ENCODE measurements at regions not wholly inside any gene's neighbourhood (a gene's known extent, or its start where the extent isn't known, plus 50 kb on each side); places are given as distances from the start of the nearest gene placed in this dataset.

DNA sequence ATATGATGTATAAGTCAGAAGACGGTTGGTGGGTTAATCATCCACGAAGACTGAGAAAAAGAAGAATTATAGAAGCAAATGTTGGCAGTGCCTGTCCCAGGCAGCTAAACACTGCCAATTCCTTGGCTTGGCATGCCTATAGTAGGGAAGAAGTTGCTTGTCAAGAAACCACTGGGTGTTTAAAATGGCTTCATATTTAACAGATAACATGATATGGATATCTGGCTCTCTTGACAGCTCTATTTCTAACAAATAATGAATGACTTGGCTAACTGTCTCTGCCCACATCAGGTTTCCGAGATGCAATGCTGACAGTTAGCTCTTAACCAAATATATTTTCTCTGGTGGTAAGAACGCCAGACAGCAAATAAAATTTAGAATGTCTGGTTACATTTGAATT is 341.7 kb upstream of the KCNMB2 start:
- no peak for DNase-seq
- Histone ChIP-seq H3K4me1 (peaks cover 0 to 25% (median 0%) of the 10 kb centered on the region in 4 donors), H3K4me3 (no peak overlapping the region), H3K27me3 (no peaks in the 10 kb centered on the region), H3K36me3 (no peaks in the 10 kb centered on the region), H3K27ac (no peak overlapping the region), H3K9me3 (no peaks in the 10 kb centered on the region)
- TF ChIP-seq POLR2A (IDR thresholded peaks at IDR 0.05): no peak
- WGBS, 2 donors: 79 to 81% methylated on average over 4 of the region's 4 CpGs
- intact Hi-C loops (cut with DNase I): no loop called here

DNA sequence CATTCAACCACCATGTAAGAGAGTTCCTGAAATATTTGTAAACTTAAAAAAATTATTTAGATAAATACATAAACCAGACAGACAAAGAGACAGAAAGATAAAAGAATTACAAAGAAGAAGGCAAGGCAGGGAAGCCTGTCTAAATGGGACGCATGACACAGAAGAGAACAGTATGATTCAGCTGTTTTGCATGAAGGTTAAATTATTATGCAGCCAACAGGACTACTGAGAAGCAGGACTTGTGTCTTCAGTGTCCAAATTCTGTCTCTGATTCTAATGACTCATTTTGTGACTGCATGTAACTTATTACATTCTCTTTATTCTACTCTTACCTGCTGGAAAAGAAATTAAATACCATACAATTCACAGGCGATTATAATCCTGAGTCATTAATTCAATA is 340.4 kb upstream of the KCNMB2 start:
- no peaks in the 10 kb centered on the region for H3K36me3 ChIP-seq
- peaks cover 0 to 25% (median 0%) of the 10 kb centered on the region in 4 donors for H3K4me1 ChIP-seq
- WGBS, 2 donors: 80 to 84% methylated on average over 2 of the region's 2 CpGs
- intact Hi-C loops (cut with DNase I): no loop called here
- peak overlapping the region in 2 of 4 donors; percentile 33 to 54 for H3K27ac ChIP-seq
- no peak for DNase-seq
- no peaks in the 10 kb centered on the region for H3K27me3 ChIP-seq
- H3K9me3 ChIP-seq: no peaks in the 10 kb centered on the region
- H3K4me3 ChIP-seq: no peak overlapping the region
- TF ChIP-seq, protein P1, sequence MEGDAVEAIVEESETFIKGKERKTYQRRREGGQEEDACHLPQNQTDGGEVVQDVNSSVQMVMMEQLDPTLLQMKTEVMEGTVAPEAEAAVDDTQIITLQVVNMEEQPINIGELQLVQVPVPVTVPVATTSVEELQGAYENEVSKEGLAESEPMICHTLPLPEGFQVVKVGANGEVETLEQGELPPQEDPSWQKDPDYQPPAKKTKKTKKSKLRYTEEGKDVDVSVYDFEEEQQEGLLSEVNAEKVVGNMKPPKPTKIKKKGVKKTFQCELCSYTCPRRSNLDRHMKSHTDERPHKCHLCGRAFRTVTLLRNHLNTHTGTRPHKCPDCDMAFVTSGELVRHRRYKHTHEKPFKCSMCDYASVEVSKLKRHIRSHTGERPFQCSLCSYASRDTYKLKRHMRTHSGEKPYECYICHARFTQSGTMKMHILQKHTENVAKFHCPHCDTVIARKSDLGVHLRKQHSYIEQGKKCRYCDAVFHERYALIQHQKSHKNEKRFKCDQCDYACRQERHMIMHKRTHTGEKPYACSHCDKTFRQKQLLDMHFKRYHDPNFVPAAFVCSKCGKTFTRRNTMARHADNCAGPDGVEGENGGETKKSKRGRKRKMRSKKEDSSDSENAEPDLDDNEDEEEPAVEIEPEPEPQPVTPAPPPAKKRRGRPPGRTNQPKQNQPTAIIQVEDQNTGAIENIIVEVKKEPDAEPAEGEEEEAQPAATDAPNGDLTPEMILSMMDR (IDR thresholded peaks at IDR 0.05): no peak
- TF ChIP-seq POLR2A (IDR thresholded peaks at IDR 0.05): no peak
- no peak for TF ChIP-seq EP300 (IDR thresholded peaks at IDR 0.05)
- peak in 1 of 4 donors; percentile 11 for TF ChIP-seq POLR2AphosphoS5 (IDR thresholded peaks at IDR 0.05)

DNA sequence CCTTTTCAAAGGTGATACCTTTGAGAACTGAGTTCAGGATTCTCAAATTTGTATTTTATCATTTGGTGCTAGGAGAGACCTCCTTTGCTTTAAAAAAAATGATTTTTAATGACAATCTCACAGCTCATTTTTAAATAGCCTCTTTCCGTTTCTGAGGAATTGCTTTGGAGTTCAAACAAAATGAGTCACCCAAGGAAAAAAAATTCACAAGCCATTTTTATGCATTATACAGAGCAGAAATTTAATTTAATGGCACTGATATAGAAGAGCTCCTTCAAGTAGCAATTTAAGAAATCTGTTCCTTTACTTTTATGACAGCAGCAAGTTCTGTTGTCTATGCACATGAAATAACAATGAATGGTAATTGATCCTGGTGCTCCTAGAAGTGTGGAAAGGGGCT is 337.9 kb upstream of the KCNMB2 start:
- WGBS, 2 donors: 52 to 60% methylated on average over 1 of the region's 1 CpG
- DNase-seq: no peak
- no peak overlapping the region for H3K27ac ChIP-seq

DNA sequence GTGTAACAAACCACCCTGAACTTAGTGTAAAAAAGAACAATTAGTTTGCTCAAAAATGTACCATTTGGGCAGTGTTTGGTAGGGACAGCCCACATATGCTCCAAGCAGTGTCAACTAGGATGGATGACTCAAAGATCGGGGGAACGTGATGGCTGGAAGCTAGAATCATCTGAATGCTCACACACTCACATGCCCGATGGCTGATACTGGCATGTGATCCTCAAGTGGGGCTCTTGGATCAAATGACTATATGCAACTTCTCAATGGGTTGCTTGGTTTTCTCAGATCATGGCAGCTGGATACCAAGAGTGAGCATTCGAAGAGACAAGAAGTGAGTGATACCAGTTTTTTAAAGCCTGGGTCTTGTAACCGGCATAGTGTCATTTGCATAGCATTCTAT is 335.9 kb upstream of the KCNMB2 start:
- Histone ChIP-seq H3K4me1 (peaks cover 0 to 38% (median 10%) of the 10 kb centered on the region in 4 donors), H3K9me3 (no peaks in the 10 kb centered on the region), H3K27ac (no peak overlapping the region), H3K27me3 (no peaks in the 10 kb centered on the region), H3K4me3 (no peak overlapping the region), H3K36me3 (no peaks in the 10 kb centered on the region)
- TF ChIP-seq POLR2AphosphoS5 (IDR thresholded peaks at IDR 0.05) (no peak), POLR2A (IDR thresholded peaks at IDR 0.05) (no peak)
- WGBS, 2 donors: 94 to 96% methylated on average over 5 of the region's 5 CpGs
- no peak for DNase-seq
- intact Hi-C loops (cut with DNase I): no loop called here

More for the DNA sequence above, 337.9 kb upstream of the KCNMB2 start:
- TF ChIP-seq POLR2A (IDR thresholded peaks at IDR 0.05): no peak
- TF ChIP-seq, protein P1 (IDR thresholded peaks at IDR 0.05): no peak
- TF ChIP-seq EP300 (IDR thresholded peaks at IDR 0.05): no peak
- no peak for TF ChIP-seq POLR2AphosphoS5 (IDR thresholded peaks at IDR 0.05)
- H3K4me1 ChIP-seq: peaks cover 0 to 31% (median 6%) of the 10 kb centered on the region in 4 donors
- H3K27me3 ChIP-seq: no peaks in the 10 kb centered on the region
- intact Hi-C loops (cut with DNase I): no loop called here
- H3K4me3 ChIP-seq: no peak overlapping the region
- H3K36me3 ChIP-seq: no peaks in the 10 kb centered on the region
- no peaks in the 10 kb centered on the region for H3K9me3 ChIP-seq

DNA sequence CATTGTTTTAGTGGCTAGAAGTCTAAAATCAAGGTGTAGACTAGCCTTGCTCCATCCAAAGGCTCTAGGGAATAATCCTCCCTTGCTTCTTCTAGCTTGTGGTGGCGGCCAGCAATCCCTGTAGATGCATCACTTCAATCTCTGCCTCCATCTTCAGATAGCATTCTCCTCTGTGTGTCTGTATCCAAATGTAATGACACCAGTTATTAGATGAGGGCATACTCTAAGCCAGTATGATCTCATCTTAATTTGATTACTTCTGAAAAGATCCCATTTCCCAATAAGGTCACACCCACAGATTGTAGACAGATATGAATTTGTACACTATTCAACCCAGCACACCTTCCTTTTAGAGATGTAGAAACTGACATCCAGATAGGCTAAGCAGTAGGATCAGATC is 334.5 kb upstream of the KCNMB2 start:
- TF ChIP-seq, protein P1 (IDR thresholded peaks at IDR 0.05): no peak
- TF ChIP-seq POLR2AphosphoS5 (IDR thresholded peaks at IDR 0.05): no peak
- TF ChIP-seq EP300 (IDR thresholded peaks at IDR 0.05): no peak
- TF ChIP-seq POLR2A (IDR thresholded peaks at IDR 0.05): no peak
- DNase-seq: no peak
- no peak overlapping the region for H3K4me3 ChIP-seq
- H3K27ac ChIP-seq: no peak overlapping the region
- H3K9me3 ChIP-seq: no peaks in the 10 kb centered on the region
- WGBS, 2 donors: 96% methylated on average over 1 of the region's 1 CpG
- no peaks in the 10 kb centered on the region for H3K36me3 ChIP-seq
- intact Hi-C loops (cut with DNase I): no loop called here
- peaks cover 0 to 24% (median 10%) of the 10 kb centered on the region in 4 donors for H3K4me1 ChIP-seq
- no peaks in the 10 kb centered on the region for H3K27me3 ChIP-seq

DNA sequence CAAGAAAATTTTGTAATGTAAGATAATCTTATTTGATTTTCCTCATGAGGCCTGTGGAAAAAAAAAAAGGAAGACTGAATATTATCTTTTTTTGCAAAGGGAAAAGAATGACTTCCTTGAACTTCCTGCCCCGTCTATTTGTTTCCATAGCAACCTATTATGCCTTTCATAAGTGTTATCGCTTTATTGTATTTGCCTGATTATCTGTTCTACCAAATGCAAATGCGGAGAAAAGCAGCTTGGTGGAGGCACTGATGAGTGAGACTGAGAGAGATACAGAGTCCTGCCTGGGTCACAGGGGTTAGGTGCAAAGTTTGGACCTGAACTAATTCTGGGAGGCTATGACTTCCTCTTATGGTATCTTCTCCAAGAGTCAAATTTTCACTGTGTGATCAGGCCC is 334.0 kb upstream of the KCNMB2 start:
- H3K27ac ChIP-seq: no peak overlapping the region
- 11 to 36% methylated on average over 3 of the region's 3 CpGs for WGBS, 2 donors
- no peak for DNase-seq

More for the DNA sequence above, 334.0 kb upstream of the KCNMB2 start:
- Histone ChIP-seq H3K4me1 (peaks cover 0 to 20% (median 10%) of the 10 kb centered on the region in 4 donors), H3K36me3 (no peaks in the 10 kb centered on the region), H3K4me3 (no peak overlapping the region), H3K9me3 (no peaks in the 10 kb centered on the region), H3K27me3 (no peaks in the 10 kb centered on the region)
- no peak for TF ChIP-seq POLR2A (IDR thresholded peaks at IDR 0.05)
- TF ChIP-seq EP300 (IDR thresholded peaks at IDR 0.05): no peak
- no peak for TF ChIP-seq POLR2AphosphoS5 (IDR thresholded peaks at IDR 0.05)
- TF ChIP-seq, protein P1 (IDR thresholded peaks at IDR 0.05): no peak
- intact Hi-C loops (cut with DNase I): no loop called here
